Vagina (tissue), 2 donors: ENCODE measurements at regions not wholly inside any gene's neighbourhood (a gene's known extent, or its start where the extent isn't known, plus 50 kb on each side); places are given as distances from the start of the nearest gene placed in this dataset.
"Not testable (repeated sequence)": the region's sequence is repeated elsewhere in the genome, so short reads cannot be mapped to it uniquely, and the experiment has no call there.

ENCODE experiments used
- DNase-seq, 2 donors: peaks; one replicate each; pipeline ENCODE4 v3.0.0-alpha.2; 2017; ENCODE audit errors: extremely low spot score in 2 of 2
- H3K27ac ChIP-seq: fragments of 200-600 bp; sonication (generic); one replicate; pipeline ENCODE4 v1.5.1; 2019
- H3K27me3 ChIP-seq: fragments of 200-600 bp; sonication (generic); one replicate; pipeline ENCODE4 v1.5.1; 2019
- H3K36me3 ChIP-seq, 2 donors: fragments of 200-600 bp; sonication (generic); one replicate each; pipeline ENCODE4 v1.5.1; 2017 to 2019
- H3K4me1 ChIP-seq: fragments of 200-600 bp; sonication (generic); one replicate; pipeline ENCODE4 v1.5.1; 2019
- H3K4me3 ChIP-seq, 2 donors: fragments of 200-600 bp; sonication (generic); 1 replicate in 1 of 2; 2 replicates in 1 of 2; pipeline ENCODE4 v1.5.1; 2016 to 2019
- H3K9me3 ChIP-seq: fragments of 200-600 bp; sonication (generic); one replicate; pipeline ENCODE4 v1.5.1; 2019
- CTCF ChIP-seq, 3 experiments: fragments of 450-650 bp in 2 of 3; fragments of 200-600 bp in 1 of 3; sonication (generic) in 1 of 3; IDR thresholded peaks; one replicate each; pipeline ENCODE4 v1.5.1; 2017 to 2019; ENCODE audit warnings: antibody characterized with exemption in 3 of 3, mild to moderate bottlenecking in 2 of 3, moderate library complexity in 2 of 3
- POLR2A ChIP-seq, 2 donors: fragments of 450-650 bp; IDR thresholded peaks; one replicate each; pipeline ENCODE4 v1.6.1; 2017; ENCODE audit warnings: antibody characterized with exemption in 2 of 2, mild to moderate bottlenecking in 2 of 2, moderate library complexity in 2 of 2
- POLR2AphosphoS5 ChIP-seq, 2 donors: sonication (generic); formaldehyde crosslinking; IDR thresholded peaks; one replicate each; pipeline ENCODE4 v1.9.0; 2017; ENCODE audit warnings: antibody characterized with exemption in 2 of 2, mild to moderate bottlenecking in 2 of 2, low read depth in 1 of 2; ENCODE audit not compliant: insufficient read depth in 1 of 2
- intact Hi-C: fragments of 100-400 bp; cut with DNase I; formaldehyde crosslinking; loops from one replicate; pipeline ENCODE4 v1.15.1; 2023

DNA sequence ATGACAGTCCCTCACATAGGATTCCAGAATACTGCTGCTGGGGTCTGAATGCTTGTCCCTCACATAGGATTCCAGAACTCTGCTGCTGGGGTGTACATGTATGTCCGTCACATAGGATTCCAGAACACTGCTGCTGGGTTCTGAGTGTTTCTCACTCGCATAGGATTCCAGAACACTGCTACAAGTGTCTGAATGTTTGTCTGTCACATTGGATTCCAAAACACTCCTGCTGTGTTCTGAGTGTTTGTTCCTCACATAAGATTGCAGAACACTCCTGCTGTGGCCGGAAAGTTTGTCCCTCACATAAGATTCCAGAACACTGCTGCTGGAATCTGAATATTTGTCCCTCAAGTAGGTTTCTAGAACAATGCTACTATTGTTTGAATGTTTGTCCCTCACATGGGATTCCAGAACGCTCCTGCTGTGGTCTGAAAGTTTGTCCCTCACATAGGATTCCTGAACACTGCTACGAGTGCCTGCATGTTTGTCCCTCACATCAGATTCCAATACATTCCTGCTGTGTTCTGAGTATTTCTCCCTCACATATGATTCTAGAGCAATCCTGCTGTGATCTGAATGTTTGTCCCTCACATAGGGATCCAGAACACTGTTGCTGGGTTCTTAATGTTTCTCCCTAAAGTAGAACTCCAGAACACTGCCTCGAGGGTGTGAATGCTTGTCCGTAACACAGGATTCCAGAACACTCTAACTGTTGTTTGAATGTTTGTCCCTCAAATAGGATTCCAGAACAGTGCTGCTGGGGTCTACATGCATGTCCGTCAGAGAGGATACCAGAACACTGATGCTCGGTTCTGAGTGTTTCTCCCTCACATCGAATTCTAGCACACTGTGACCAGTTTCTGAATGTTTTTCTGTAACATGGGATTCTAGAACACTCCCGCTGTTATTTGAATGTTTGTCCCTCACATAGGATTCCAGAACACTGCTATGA is 200.4 kb downstream of the FOXD4L6 start:
- H3K27me3 ChIP-seq: no peaks in the 10 kb centered on the region
- no peaks in the 10 kb centered on the region for H3K4me1 ChIP-seq
- H3K4me3 ChIP-seq: no peak overlapping the region
- H3K9me3 ChIP-seq: peaks cover 61% of the 10 kb centered on the region
- peak; percentile 85 to 96 for DNase-seq
- no peak overlapping the region for H3K27ac ChIP-seq
- intact Hi-C loops: no loop called here
- peaks cover 0 to 5% of the 10 kb centered on the region in 2 donors for H3K36me3 ChIP-seq
- TF ChIP-seq POLR2A (IDR thresholded peaks at IDR 0.05) (no peak), CTCF (IDR thresholded peaks at IDR 0.05) (no peak), POLR2AphosphoS5 (IDR thresholded peaks at IDR 0.05; ENCODE audit: insufficient read depth in 1 of 2, low read depth in 1 of 2) (no peak)

DNA sequence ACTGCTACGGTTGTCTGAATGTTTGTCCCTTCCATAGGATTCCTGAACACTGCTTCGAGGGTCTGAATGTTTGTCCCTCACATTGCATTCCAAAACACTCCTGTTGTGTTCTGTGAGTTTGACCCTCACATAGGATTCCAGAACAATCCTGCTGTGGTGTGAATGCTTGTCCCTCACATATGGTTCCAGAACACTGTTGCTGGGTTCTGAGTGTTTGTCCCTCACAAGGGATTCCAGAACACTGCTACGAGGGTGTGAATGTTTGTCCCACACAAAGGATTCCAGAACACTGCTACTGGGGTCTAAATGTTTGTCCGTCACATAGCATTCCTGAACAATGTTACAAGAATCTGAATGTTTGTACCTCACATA is 201.2 kb downstream of the FOXD4L6 start:
- H3K9me3 ChIP-seq: peaks cover 68% of the 10 kb centered on the region
- H3K4me3 ChIP-seq: no peak overlapping the region
- no peak overlapping the region for H3K27ac ChIP-seq
- peaks cover 0 to 5% of the 10 kb centered on the region in 2 donors for H3K36me3 ChIP-seq
- H3K4me1 ChIP-seq: no peaks in the 10 kb centered on the region
- no peak for TF ChIP-seq POLR2A (IDR thresholded peaks at IDR 0.05)
- TF ChIP-seq CTCF (IDR thresholded peaks at IDR 0.05): no peak
- TF ChIP-seq POLR2AphosphoS5 (IDR thresholded peaks at IDR 0.05; ENCODE audit: insufficient read depth in 1 of 2, low read depth in 1 of 2): no peak
- intact Hi-C loops: no loop called here
- peak; percentile 83 to 89 for DNase-seq
- no peaks in the 10 kb centered on the region for H3K27me3 ChIP-seq

DNA sequence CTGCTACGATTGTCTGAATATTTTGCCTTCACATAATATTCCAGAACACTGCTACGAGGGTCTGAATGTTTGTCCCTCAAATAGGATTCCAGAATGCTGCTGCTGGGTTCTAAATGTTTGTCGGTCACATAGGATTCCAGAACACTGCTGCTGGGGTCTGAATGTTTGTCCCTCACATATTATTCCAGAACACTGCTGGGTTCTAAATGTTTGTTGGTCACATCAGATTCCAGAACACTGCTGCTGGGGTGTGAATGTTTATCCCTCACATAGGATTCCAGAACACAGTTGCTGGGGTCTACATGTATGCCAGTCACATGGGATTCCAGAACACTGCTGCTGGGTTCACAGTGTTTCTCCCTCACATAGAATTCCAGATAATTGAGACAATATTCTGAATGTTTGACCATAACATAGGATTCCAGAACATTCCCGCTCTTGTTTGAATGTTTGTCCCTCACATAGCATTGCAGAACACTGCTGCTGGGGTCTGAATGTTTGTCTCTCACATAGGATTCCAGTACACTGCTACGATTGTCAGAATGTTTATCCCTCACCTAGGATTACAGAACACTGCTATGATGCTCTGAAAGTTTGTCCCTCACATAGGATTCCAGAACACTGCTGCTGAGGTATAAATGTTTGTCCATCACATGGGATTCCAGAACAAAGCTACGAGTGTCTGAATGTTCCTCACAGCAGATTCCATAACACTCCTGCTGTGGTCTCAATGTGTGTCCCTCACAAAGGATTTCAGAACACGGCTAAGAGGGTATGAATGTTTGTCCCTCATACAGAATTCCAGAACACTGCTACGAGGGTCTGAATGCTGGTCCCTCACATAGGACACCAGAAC is 201.8 kb downstream of the FOXD4L6 start:
- peak; percentile 84 to 94 for DNase-seq
- no peak overlapping the region for H3K27ac ChIP-seq
- H3K9me3 ChIP-seq: peaks cover 71% of the 10 kb centered on the region

DNA sequence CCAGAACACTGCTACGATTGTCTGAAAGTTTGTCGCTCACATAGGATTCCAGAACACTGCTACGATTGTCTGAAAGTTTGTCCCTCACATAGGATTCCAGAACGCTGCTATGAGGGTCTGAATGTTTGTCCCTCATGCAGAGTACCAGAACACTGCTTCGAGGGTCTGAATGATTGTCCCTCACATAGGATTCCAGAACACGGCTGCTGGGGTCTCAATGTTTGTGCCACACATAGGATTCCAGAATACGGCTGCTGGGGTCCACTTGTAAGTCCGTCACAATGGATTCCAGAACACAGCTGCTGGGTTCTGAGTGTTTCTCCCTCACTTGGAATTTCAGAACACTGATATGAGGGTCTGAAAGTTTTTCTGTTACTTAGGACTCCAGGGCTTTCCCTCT is 203.3 kb downstream of the FOXD4L6 start:
- Histone ChIP-seq H3K27me3 (no peaks in the 10 kb centered on the region), H3K4me1 (no peaks in the 10 kb centered on the region), H3K27ac (no peak overlapping the region), H3K9me3 (peaks cover 72% of the 10 kb centered on the region), H3K4me3 (peak overlapping the region in 1 of 2 donors; percentile 7), H3K36me3 (peaks cover 0 to 5% of the 10 kb centered on the region in 2 donors)
- TF ChIP-seq POLR2A (IDR thresholded peaks at IDR 0.05): no peak
- TF ChIP-seq POLR2AphosphoS5 (IDR thresholded peaks at IDR 0.05; ENCODE audit: insufficient read depth in 1 of 2, low read depth in 1 of 2): no peak
- TF ChIP-seq CTCF (IDR thresholded peaks at IDR 0.05): no peak
- intact Hi-C loops: no loop called here
- peak; percentile 89 to 96 for DNase-seq

More for the DNA sequence above, 201.8 kb downstream of the FOXD4L6 start:
- Histone ChIP-seq H3K4me1 (no peaks in the 10 kb centered on the region), H3K4me3 (no peak overlapping the region), H3K36me3 (peaks cover 0 to 5% of the 10 kb centered on the region in 2 donors), H3K27me3 (no peaks in the 10 kb centered on the region)
- intact Hi-C loops: no loop called here
- no peak for TF ChIP-seq POLR2AphosphoS5 (IDR thresholded peaks at IDR 0.05; ENCODE audit: insufficient read depth in 1 of 2, low read depth in 1 of 2)
- no peak for TF ChIP-seq POLR2A (IDR thresholded peaks at IDR 0.05)
- TF ChIP-seq CTCF (IDR thresholded peaks at IDR 0.05): no peak

- H3K4me3 ChIP-seq, intact Hi-C loops, H3K27me3 ChIP-seq, H3K36me3 ChIP-seq, H3K4me1 ChIP-seq, H3K27ac ChIP-seq: not testable (repeated sequence)
- DNase-seq: peak; percentile 80 to 94
- H3K9me3 ChIP-seq: peaks cover 60% of the 10 kb centered on the region
Measured at GRCh38 chr9:40916399-40916783, 212.1 kb downstream of the FOXD4L6 start.

DNA sequence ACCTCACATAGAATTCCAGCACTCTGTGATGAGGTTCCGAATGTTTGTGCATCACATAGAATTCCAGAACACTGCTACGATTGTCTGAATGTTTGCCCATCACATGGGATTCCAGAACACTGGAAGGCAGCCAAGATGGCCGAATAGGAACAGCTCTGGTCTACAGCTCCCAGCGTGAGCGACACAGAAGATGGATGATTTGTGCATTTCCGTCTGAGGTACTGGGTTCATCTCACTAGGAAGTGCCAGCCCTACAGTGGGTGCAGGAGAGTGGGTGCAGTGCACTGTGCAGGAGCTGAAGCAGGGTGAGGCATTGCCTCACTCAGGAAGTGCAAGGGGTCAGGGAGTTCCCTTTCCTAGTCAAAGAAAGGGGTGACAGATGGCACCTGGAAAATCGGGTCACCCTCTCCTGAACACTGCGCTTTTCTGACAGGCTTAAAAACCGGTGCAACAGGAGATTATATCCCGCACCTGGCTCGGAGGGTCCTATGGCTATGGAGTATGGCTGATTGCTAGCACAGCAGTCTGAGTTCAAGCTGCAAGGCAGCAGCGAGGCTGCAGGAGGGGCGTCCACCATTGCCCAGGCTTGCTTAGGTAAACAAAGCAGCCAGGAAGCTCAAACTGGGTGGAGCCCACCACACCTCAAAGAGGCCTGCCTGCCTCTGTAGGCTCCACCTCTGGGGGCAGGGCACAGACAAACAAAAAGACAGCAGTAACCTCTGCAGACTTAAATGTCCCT is 212.7 kb downstream of the FOXD4L6 start:
- H3K36me3 ChIP-seq, H3K27ac ChIP-seq, intact Hi-C loops, H3K4me1 ChIP-seq, H3K4me3 ChIP-seq, H3K27me3 ChIP-seq: not testable (repeated sequence)
- peak; percentile 86 to 93 for DNase-seq
- peaks cover 65% of the 10 kb centered on the region for H3K9me3 ChIP-seq
